ENCODE measurements at regions not wholly inside any gene's neighbourhood (a gene's known extent, or its start where the extent isn't known, plus 50 kb on each side); places are given as distances from the start of the nearest gene placed in this dataset.

- Histone ChIP-seq H3K79me2 (ENCODE audit: control insufficient read depth, insufficient read depth, low read length) (no peaks in the 10 kb centered on the region), H3K36me3 (ENCODE audit: control insufficient read depth, insufficient read depth, low read length) (no peaks in the 10 kb centered on the region), H3K4me1 (replicated peaks in 1 of 2; ENCODE audit: control insufficient read depth in 2 of 2, insufficient read depth in 2 of 2, low read length in 2 of 2) (no peaks in the 10 kb centered on the region), H3K9me3 (replicated peaks; ENCODE audit: control insufficient read depth, insufficient read depth, low read depth, low read length) (no peaks in the 10 kb centered on the region), H3K9me1 (ENCODE audit: control insufficient read depth, insufficient read depth, low read length) (no peaks in the 10 kb centered on the region), H3K4me2 (ENCODE audit: insufficient read depth, low read length) (no peak overlapping the region), H4K20me1 (replicated peaks; ENCODE audit: control insufficient read depth, insufficient read depth, low read length) (no peaks in the 10 kb centered on the region), H2AFZ (ENCODE audit: low read depth, low read length) (no peak overlapping the region), H3K27ac (ENCODE audit: extremely low read depth, low read depth, low read length) (no peak overlapping the region), H3K9ac (ENCODE audit: insufficient read depth in 1 of 2, low read depth in 2 of 2, low read length in 2 of 2) (no peak overlapping the region), H3K27me3 (ENCODE audit: control insufficient read depth in 2 of 2, insufficient read depth in 2 of 2, low read length in 2 of 2) (no peaks in the 10 kb centered on the region), H3K4me3 (no peak overlapping the region)
- ATAC-seq (no peak), DNase-seq (ENCODE audit: extremely low read depth in 1 of 4, low spot score in 3 of 4) (no peak), FAIRE-seq (no peak)
- CTCF ChIA-PET (ENCODE audit: low intra/inter-chr PET ratio): no interaction called here
- POLR2A ChIA-PET: no interaction called here
- TF ChIP-seq CBX8 (IDR thresholded peaks at IDR 0.05; ENCODE audit: borderline replicate concordance, extremely low read depth, low read depth, low read length, poor library complexity, severe bottlenecking): no peak
- TF ChIP-seq TFE3 (CRISPR knock-in tag; IDR thresholded peaks at IDR 0.05): peak; percentile 26; the same call in 1 of the 2 replicates
- BruUV-seq (replicated peaks): no TSS peak
- intact Hi-C loops (cut with micrococcal nuclease): no loop called here
- in situ Hi-C loops (cut with MboI): no loop called here
- WGBS (ENCODE audit: insufficient coverage, low coverage, missing lambda C conversion rate): 1% methylated on average over 4 of the region's 4 CpGs
These were observed 616.7 kb downstream of the FRK start for GRCh38 chr6:115443825-115444478.

GRCh38 chr6:115442323-115442722 lies 618.4 kb downstream of the FRK start:
- Histone ChIP-seq H3K79me2 (ENCODE audit: control insufficient read depth, insufficient read depth, low read length) (no peaks in the 10 kb centered on the region), H3K27me3 (ENCODE audit: control insufficient read depth in 2 of 2, insufficient read depth in 2 of 2, low read length in 2 of 2) (no peaks in the 10 kb centered on the region), H3K4me3 (no peak overlapping the region), H3K9ac (ENCODE audit: insufficient read depth in 1 of 2, low read depth in 2 of 2, low read length in 2 of 2) (no peak overlapping the region), H4K20me1 (replicated peaks; ENCODE audit: control insufficient read depth, insufficient read depth, low read length) (no peaks in the 10 kb centered on the region), H3K4me2 (ENCODE audit: insufficient read depth, low read length) (no peak overlapping the region), H2AFZ (ENCODE audit: low read depth, low read length) (no peak overlapping the region), H3K9me1 (ENCODE audit: control insufficient read depth, insufficient read depth, low read length) (no peaks in the 10 kb centered on the region), H3K4me1 (replicated peaks in 1 of 2; ENCODE audit: control insufficient read depth in 2 of 2, insufficient read depth in 2 of 2, low read length in 2 of 2) (no peaks in the 10 kb centered on the region), H3K27ac (ENCODE audit: extremely low read depth, low read depth, low read length) (no peak overlapping the region), H3K36me3 (ENCODE audit: control insufficient read depth, insufficient read depth, low read length) (no peaks in the 10 kb centered on the region), H3K9me3 (replicated peaks; ENCODE audit: control insufficient read depth, insufficient read depth, low read depth, low read length) (no peaks in the 10 kb centered on the region; the same call in 1 of the 2 replicates)
- intact Hi-C loops (cut with micrococcal nuclease): no loop called here
- BruUV-seq (replicated peaks): no TSS peak
- ChIA-PET POLR2A (no interaction called here), CTCF (ENCODE audit: low intra/inter-chr PET ratio) (no interaction called here)
- ATAC-seq: no peak
- no peak for TF ChIP-seq ZNF431 (CRISPR knock-in tag; IDR thresholded peaks at IDR 0.05)
- TF ChIP-seq MTF1 (CRISPR knock-in tag; IDR thresholded peaks at IDR 0.05; ENCODE audit: borderline replicate concordance): no peak
- TF ChIP-seq RFX7 (CRISPR knock-in tag; IDR thresholded peaks at IDR 0.05): no peak
- TF ChIP-seq ETS1 (conservative IDR thresholded peaks at IDR 0.05; ENCODE audit: control insufficient read depth, low read depth, low read length): no peak
- no peak for TF ChIP-seq TAF9B (IDR thresholded peaks at IDR 0.05; ENCODE audit: partially characterized antibody)
- no peak for TF ChIP-seq WHSC1 (IDR thresholded peaks at IDR 0.05; ENCODE audit: low read length)
- no peak for TF ChIP-seq ZNF695 (CRISPR knock-in tag; IDR thresholded peaks at IDR 0.05)
- no peak for TF ChIP-seq ZNF217 (CRISPR knock-in tag; IDR thresholded peaks at IDR 0.05)
- DNase-seq (ENCODE audit: extremely low read depth in 1 of 4, low spot score in 3 of 4): no peak
- in situ Hi-C loops (cut with MboI): no loop called here
- 0% methylated on average over 2 of the region's 2 CpGs for WGBS (ENCODE audit: insufficient coverage, low coverage, missing lambda C conversion rate)
- FAIRE-seq: no peak

All from K562 (cell line).